ENCODE measurements at regions not wholly inside any gene's neighbourhood (a gene's known extent, or its start where the extent isn't known, plus 50 kb on each side); places are given as distances from the start of the nearest gene placed in this dataset.

GRCh38 chr10:78262860-78263259 lies 229.2 kb downstream of the RPS24 start:
- TF ChIP-seq JUND (IDR thresholded peaks at IDR 0.05) (no peak), ELF1 (IDR thresholded peaks at IDR 0.05; ENCODE audit: borderline replicate concordance, low read depth) (no peak), FOSL1 (IDR thresholded peaks at IDR 0.05; ENCODE audit: low read depth) (no peak), CBX3 (IDR thresholded peaks at IDR 0.05; ENCODE audit: low read depth) (no peak), REST (IDR thresholded peaks at IDR 0.05; ENCODE audit: low read depth) (no peak), POLR2A (IDR thresholded peaks at IDR 0.05; ENCODE audit: borderline replicate concordance, extremely low read depth, insufficient read depth, insufficient read length) (no peak), YY1 (IDR thresholded peaks at IDR 0.05; ENCODE audit: extremely low read depth, insufficient replicate concordance, low read depth, low read length) (no peak), MAX (IDR thresholded peaks at IDR 0.05) (no peak), CTCF (IDR thresholded peaks at IDR 0.05 in 2 of 3, conservative IDR thresholded peaks at IDR 0.05 in 1 of 3; ENCODE audit: borderline replicate concordance in 1 of 3, insufficient read depth in 1 of 3, low read depth in 2 of 3, low read length in 2 of 3) (no peak), ZNF274 (IDR thresholded peaks at IDR 0.05; ENCODE audit: low read depth, low read length) (no peak), SIN3A (IDR thresholded peaks at IDR 0.05; ENCODE audit: low read depth) (no peak), EGR1 (IDR thresholded peaks at IDR 0.05; ENCODE audit: low read depth) (no peak), EZH2phosphoT487 (IDR thresholded peaks at IDR 0.05; ENCODE audit: borderline replicate concordance) (no peak), SP1 (IDR thresholded peaks at IDR 0.05; ENCODE audit: low read depth) (no peak)
- Histone ChIP-seq H3K9me3 (ENCODE audit: control insufficient read depth in 1 of 2, insufficient read depth in 1 of 2, low read depth in 1 of 2, low read length in 2 of 2) (no peaks in the 10 kb centered on the region), H3K27ac (ENCODE audit: low read depth, low read length) (no peak overlapping the region), H3K9me2 (ENCODE audit: insufficient read depth) (no peaks in the 10 kb centered on the region; the same call in 1 of the 2 replicates), H2AFZ (ENCODE audit: low read depth, low read length, poor library complexity, severe bottlenecking) (no peak overlapping the region), H3K4me3 (replicated peaks in 1 of 2; ENCODE audit: low read depth in 1 of 2, low read length in 2 of 2) (no peak overlapping the region), H3K9ac (ENCODE audit: low read length) (no peak overlapping the region), H4K20me1 (ENCODE audit: insufficient read depth) (no peaks in the 10 kb centered on the region), H3K36me3 (ENCODE audit: control insufficient read depth in 1 of 2, insufficient read depth in 2 of 2, low read length in 2 of 2) (no peaks in the 10 kb centered on the region), H3K27me3 (ENCODE audit: insufficient read depth, low read length) (no peaks in the 10 kb centered on the region), H3K79me2 (ENCODE audit: insufficient read depth, low read length) (no peaks in the 10 kb centered on the region), H3K4me1 (ENCODE audit: control insufficient read depth in 1 of 2, insufficient read depth in 2 of 2, low read length in 2 of 2) (peaks cover 0 to 11% of the 10 kb centered on the region in 2 experiments; a peak in 2 of 4 replicates), H3K4me2 (ENCODE audit: low read length) (no peak overlapping the region)
- POLR2A ChIA-PET = no interaction called here
- BruUV-seq (replicated peaks) = no TSS peak
- RAD21 ChIA-PET (ENCODE audit: low non-redundant PET in 1 of 2, low total read pairs in 2 of 2, uncharacterized antibody in 2 of 2, unreplicated experiment in 2 of 2) = no interaction called here
- CTCF ChIA-PET = no interaction called here
- ATAC-seq (no peak), DNase-seq (ENCODE audit: low read depth, low spot score) (no peak)
- intact Hi-C loops (cut with micrococcal nuclease) = no loop called here

All from HCT116 (cell line).